MCF 10A (cell line): ENCODE measurements at regions not wholly inside any gene's neighbourhood (a gene's known extent, or its start where the extent isn't known, plus 50 kb on each side); places are given as distances from the start of the nearest gene placed in this dataset.

Source experiments
- BruUV-seq: library from RNA; stranded (reverse); fragments of 400-500 nt; replicated peaks from 2 replicates; lab custom pipeline; 2021; lab: Mats Ljungman, UMichigan
- CTCF ChIA-PET: fragments of 300-600 bp; sonication (Branson Sonifier 250); formaldehyde crosslinking; extraction: SDS; loops from one replicate; lab custom pipeline; 2021; ENCODE audit warnings: antibody characterized with exemption, inconsistent platforms; lab: Yijun Ruan, JAX
- POLR2A ChIA-PET: fragments of 300-600, 350-650 bp; sonication (Branson Sonifier 250); formaldehyde crosslinking; extraction: SDS; loops from one replicate; lab custom pipeline; 2020; ENCODE audit warnings: antibody characterized with exemption, inconsistent platforms; lab: Yijun Ruan, JAX
- DNase-seq: peaks from one replicate; pipeline ENCODE4 v3.0.0-alpha.2; 2018; ENCODE audit not compliant: unreplicated experiment
- H3K27ac Mint-ChIP-seq: one replicate; pipeline ENCODE4 v1.8.0; 2022; ENCODE audit warnings: mild to moderate bottlenecking, low read depth, mixed read lengths; ENCODE audit not compliant: unreplicated experiment
- H3K27me3 Mint-ChIP-seq: one replicate; pipeline ENCODE4 v1.8.0; 2022; ENCODE audit warnings: mixed read lengths; ENCODE audit not compliant: insufficient read depth, unreplicated experiment
- H3K36me3 Mint-ChIP-seq: one replicate; pipeline ENCODE4 v1.8.0; 2022; ENCODE audit warnings: mild to moderate bottlenecking, moderate library complexity, mixed read lengths; ENCODE audit not compliant: insufficient read depth, unreplicated experiment
- H3K4me1 Mint-ChIP-seq: one replicate; pipeline ENCODE4 v1.8.0; 2022; ENCODE audit warnings: mixed read lengths; ENCODE audit not compliant: insufficient read depth, unreplicated experiment
- H3K4me3 Mint-ChIP-seq: one replicate; pipeline ENCODE4 v1.8.0; 2022; ENCODE audit warnings: mild to moderate bottlenecking, moderate library complexity, mixed read lengths; ENCODE audit not compliant: unreplicated experiment
- H3K9me3 Mint-ChIP-seq: one replicate; pipeline ENCODE4 v1.8.0; 2022; ENCODE audit warnings: mixed read lengths; ENCODE audit not compliant: unreplicated experiment
- CTCF ChIP-seq: fragments of 200-600 bp; IDR thresholded peaks from one replicate; pipeline ENCODE4 v1.8.0; 2022; ENCODE audit warnings: antibody characterized with exemption, mild to moderate bottlenecking; ENCODE audit not compliant: unreplicated experiment
- intact Hi-C: fragments of 100-400 bp; cut with micrococcal nuclease; formaldehyde crosslinking; loops from 2 replicates; pipeline ENCODE4 v1.14.1; 2022

GRCh38 chr3:24646790-24647189 lies 152.1 kb upstream of the THRB start:
- Mint-ChIP-seq H3K36me3 (peaks cover 4% of the 10 kb centered on the region), H3K4me3 (no peak overlapping the region), H3K27me3 (no peaks in the 10 kb centered on the region), H3K4me1 (no peaks in the 10 kb centered on the region), H3K9me3 (no peaks in the 10 kb centered on the region), H3K27ac (no peak overlapping the region)
- no TSS peak for BruUV-seq
- ChIA-PET CTCF (interaction anchor here (0.7 to 6.4 kb wide), 2 partner anchors 282 to 382 kb away, joined by 3 to 30 read pairs; no protein-coding TSS in a partner anchor), POLR2A (no interaction called here)
- no peak for TF ChIP-seq CTCF
- intact Hi-C loops, result no loop called here
- DNase-seq, result no peak

GRCh38 chr3:24648063-24648462 lies 153.4 kb upstream of the THRB start:
- Mint-ChIP-seq H3K4me1 (no peaks in the 10 kb centered on the region), H3K9me3 (no peaks in the 10 kb centered on the region), H3K4me3 (no peak overlapping the region), H3K36me3 (peaks cover 4% of the 10 kb centered on the region), H3K27ac (no peak overlapping the region), H3K27me3 (no peaks in the 10 kb centered on the region)
- BruUV-seq, result no TSS peak
- TF ChIP-seq CTCF, result no peak
- POLR2A ChIA-PET, result no interaction called here
- intact Hi-C loops, result no loop called here
- CTCF ChIA-PET, result interaction anchor here (1.0 kb wide), 1 partner anchor 9 kb away, joined by 5 read pairs; no protein-coding TSS in a partner anchor
- no peak for DNase-seq

GRCh38 chr3:24650839-24651238 lies 156.2 kb upstream of the THRB start:
- Mint-ChIP-seq H3K36me3 (no peaks in the 10 kb centered on the region), H3K4me3 (no peak overlapping the region), H3K4me1 (no peaks in the 10 kb centered on the region), H3K27me3 (no peaks in the 10 kb centered on the region), H3K9me3 (peaks cover 8% of the 10 kb centered on the region), H3K27ac (no peak overlapping the region)
- no peak for TF ChIP-seq CTCF
- intact Hi-C loops, result no loop called here
- BruUV-seq, result no TSS peak
- ChIA-PET CTCF (interaction anchor here (1.1 kb wide), 1 partner anchor 33 kb away, joined by 4 read pairs; no protein-coding TSS in a partner anchor), POLR2A (no interaction called here)
- DNase-seq, result no peak

- TF ChIP-seq CTCF, result no peak
- no peaks in the 10 kb centered on the region for H3K36me3 Mint-ChIP-seq
- no peak for DNase-seq
- H3K4me1 Mint-ChIP-seq, result peaks cover 7% of the 10 kb centered on the region
- BruUV-seq, result no TSS peak
- ChIA-PET POLR2A (interaction anchor here (0.7 kb wide), 1 partner anchor 24 kb away, joined by 3 read pairs; no protein-coding TSS in a partner anchor), CTCF (no interaction called here)
- H3K27ac Mint-ChIP-seq, result no peak overlapping the region
- H3K9me3 Mint-ChIP-seq, result peaks cover 11% of the 10 kb centered on the region
- H3K4me3 Mint-ChIP-seq, result no peak overlapping the region
- intact Hi-C loops, result no loop called here
- no peaks in the 10 kb centered on the region for H3K27me3 Mint-ChIP-seq
Observed at GRCh38 chr3:24657870-24658510, 163.3 kb upstream of the THRB start.
